ENCODE measurements at regions not wholly inside any gene's neighbourhood (a gene's known extent, or its start where the extent isn't known, plus 50 kb on each side); places are given as distances from the start of the nearest gene placed in this dataset.

- TF ChIP-seq CTCF (IDR thresholded peaks at IDR 0.05; ENCODE audit: low read depth, low read length, poor library complexity, severe bottlenecking) (no peak), EZH2phosphoT487 (IDR thresholded peaks at IDR 0.05; ENCODE audit: borderline replicate concordance, low read length) (no peak)
Observed at GRCh38 chr6:23415819-23416427, 710.1 kb upstream of the NRSN1 start.

All from DOHH2 (cell line).